ENCODE measurements at regions not wholly inside any gene's neighbourhood (a gene's known extent, or its start where the extent isn't known, plus 50 kb on each side); places are given as distances from the start of the nearest gene placed in this dataset.

DNA sequence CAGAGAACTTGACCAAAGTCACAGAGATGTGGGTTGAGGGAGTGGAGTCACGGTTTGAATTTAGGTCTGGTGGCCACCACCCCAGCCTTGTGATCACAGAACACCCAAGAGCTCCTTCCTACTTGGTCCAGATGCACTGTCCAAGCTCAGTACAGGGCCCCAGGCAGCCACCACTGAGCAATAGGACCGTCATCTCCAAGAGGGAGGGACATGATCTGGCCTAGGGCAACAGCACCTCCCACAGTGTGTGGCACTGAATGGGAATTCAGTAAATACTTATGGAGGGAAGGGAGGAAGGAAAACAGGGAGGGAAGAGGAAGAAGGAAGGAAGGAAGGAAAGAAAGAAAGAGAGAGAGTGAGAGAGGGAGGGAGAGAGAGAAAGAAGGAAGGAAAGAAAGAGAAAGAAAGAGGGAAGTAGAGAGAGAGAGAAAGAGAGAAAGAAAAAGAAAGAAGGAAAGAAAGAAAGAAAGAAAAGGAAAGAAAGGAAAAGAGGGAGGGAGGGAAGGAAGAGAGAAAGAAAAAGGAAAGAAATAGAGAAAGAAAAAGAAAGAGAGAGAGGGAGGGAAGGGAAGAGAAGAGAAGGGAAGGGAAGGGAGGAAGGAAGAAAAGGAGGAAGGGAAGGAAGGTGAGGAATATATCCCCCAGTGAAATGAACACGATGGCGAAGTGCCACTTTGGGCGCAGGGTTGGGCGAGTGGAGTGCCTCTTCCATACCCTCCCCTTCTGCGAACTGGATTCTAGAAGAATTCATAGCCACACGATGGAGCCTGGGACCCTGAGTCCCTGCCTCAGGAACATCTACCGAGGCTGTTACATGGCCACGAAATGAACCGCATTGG is 243.7 kb downstream of the TFAP2C start:
- TF ChIP-seq CTCF (IDR thresholded peaks at IDR 0.05; ENCODE audit: low read depth, low read length, poor library complexity, severe bottlenecking) (no peak), EZH2phosphoT487 (IDR thresholded peaks at IDR 0.05; ENCODE audit: borderline replicate concordance, low read length) (no peak)
